ENCODE measurements at regions not wholly inside any gene's neighbourhood (a gene's known extent, or its start where the extent isn't known, plus 50 kb on each side); places are given as distances from the start of the nearest gene placed in this dataset.

DNA sequence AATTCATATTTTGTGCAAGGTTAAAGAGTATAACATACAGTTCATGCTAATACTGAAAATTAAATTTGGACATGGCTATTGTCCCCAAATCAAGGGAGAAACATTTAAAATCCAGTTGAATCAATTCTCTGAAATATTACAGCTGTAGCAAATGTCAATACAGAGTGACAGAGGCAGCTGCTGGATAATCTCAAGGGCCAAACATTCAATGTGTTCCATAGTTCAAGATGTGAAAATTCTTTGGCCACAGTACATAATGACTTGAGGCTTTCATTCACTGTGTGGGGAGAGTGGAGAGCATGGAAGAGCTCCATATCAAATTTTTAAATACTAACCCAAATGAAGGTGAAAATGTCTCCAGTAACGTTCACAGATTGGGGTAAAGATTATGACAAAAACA is 1192.8 kb upstream of the CADM2 start:
- no peak for DNase-seq

DNA sequence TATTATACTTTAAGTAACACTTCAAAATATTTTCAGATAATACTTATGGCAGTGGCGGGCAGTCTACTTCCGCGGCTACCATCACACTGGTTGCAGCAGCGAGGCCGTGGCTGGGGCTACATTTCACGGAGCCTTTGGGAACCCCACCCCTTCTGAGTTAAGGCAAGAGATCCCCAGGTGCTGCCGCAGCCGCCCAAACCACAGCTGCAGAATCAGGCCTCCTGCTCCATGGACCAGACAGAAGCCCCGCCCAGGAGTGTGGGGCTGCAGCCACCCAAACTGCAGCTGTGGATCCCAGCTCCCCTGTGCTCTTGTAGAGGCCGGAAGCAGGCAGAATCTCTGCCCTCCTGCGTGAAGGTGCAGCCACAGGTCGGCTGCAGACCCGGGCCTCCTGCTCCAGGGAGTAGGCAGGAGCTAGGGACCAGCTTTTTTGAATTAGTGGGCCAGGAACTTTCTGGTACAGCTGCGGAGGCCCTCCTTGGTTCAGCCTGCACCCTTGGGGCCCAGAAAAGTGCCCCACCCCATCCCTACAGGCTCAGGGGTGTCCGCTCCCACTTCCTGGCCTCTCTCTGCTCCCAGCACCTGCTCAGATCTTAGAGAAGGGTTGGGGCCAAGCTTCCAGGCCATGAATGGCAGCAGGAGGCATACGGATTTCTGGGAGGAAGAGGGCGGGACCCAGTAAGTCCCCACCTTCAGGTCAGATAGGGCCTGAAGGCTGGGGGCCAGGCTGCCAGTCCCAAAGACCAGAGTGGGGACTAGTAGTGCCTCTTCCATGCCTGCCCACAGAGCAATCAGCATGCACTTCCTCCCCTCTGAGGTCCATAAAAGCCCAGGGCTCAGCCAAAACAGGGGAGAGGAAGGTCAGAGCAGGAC is 1188.8 kb upstream of the CADM2 start:
- no peak for DNase-seq

DNA sequence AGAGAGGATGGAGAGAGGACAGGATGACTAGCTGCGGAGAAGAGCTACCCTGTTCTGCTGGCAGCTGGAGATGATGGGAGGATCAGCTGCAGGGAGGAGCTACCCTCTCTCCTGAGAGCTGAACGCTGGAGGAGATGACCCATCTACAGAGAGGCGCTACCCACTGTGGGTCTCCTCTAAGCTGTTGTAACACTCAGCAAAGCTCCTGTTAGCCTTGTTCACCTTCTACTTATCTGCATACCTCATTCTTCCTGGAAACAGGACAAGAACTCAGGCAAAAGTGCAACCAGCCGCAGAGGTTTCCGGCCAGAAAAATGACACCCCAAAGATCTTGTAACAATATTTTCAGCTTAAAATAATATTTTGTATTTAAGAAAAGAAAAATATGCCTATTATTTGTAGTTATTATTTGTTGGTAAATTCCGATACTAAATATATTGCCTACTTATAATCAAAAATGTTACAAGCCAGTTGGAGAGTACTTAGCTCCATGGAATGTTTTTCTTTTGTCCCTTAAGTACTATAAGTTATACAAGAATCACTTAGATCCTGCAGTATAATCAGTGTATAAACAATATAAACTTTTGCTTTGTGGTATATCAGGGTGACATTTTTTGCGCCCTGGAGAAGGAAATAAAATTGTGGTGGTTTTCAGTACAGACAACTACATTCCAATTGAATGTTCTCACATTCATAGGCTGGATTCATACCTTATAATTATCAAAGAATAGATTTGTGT is 1188.0 kb upstream of the CADM2 start:
- no peak for DNase-seq

DNA sequence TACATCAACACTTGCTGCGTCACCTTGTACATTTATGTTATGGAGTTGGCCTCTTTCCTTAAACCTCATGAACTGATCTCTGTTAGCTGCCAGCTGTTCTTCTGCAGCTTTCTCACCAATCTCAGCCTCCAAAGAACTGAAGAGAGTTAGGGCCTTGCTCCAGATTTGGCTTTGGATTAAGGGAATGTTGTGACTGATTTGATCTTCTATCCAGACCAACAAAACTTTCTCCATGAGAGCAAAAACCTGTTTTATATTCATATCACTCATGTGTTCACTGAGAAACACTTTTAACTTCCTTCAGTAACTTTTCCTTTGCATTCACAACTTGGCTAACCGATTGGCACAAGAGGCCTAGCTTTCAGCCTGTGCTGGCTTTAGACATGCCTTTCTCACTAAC is 1156.0 kb upstream of the CADM2 start:
- DNase-seq, result no peak

DNA sequence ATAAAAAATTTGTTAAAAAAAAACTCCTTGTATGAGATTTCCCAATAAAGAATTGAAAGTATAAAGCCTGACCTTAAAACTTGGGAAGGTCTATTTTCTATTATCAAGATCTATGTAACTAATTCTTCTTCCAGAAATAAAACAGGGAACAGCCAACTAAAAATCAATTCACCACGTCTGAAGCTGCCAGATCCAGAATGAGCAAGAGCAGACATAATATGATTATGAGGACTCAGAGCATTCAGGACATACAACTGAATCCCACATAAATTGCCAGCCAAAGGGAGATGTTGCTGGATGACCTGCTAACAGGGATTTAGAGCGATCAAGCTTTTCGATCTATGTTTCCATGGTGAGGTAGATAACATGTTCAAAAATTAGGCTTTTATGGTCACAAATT is 1151.3 kb upstream of the CADM2 start:
- DNase-seq, result no peak

DNA sequence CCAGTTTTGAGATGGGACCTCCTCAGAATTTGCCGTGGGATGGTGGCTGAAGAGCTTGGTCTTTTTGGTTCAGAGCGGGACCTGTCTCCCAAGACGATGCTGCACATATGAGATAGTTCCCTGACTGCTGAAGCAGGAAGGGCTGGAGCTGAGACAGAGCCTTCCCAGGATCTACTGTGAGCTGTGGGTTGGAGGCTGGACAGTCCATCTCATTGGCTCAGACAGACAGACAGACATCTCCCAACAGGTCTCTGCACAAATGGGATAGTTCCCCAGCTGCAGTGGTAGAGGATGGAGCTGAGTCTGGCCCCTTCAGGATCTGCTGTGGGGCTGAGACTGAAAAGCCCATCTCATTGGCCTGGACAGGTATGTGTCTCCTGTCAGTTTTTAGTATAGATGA is 1145.6 kb upstream of the CADM2 start:
- DNase-seq, result no peak

DNA sequence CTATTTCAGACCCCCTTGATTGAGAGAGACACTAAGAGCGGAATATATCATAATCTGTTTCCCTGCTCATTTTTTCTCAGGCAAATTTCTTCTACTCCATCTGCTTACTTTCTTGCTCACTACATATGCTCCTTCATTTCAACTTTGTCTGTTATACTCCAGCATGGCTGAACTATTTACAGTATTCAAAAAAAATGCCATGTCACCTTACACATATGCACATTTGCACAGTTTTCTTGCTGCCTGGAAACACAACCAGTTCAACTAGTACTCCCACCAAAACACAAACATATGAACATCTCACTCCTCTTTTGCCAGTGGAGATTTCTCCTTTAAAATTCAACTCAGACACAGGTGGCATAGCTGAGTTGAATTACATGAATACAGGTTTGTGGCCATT is 1142.1 kb upstream of the CADM2 start:
- no peak for DNase-seq

DNA sequence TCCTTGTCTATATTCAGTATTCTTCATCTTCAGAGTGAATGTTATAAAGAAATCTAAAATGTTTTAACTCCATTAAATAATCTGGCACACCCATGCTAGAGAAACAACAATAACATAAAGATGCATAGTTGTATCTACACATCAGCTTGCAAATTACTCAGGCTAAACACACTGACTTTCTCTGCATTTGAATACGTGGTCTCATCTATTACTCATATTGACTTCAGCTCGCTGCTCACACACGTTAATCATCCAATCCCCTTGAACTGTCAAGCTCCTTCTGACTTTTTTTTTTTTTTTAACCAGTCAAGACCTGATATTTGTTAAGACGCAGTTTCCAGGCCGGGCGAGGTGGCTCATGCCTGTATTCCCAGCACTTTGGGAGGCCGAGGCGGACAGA is 1137.3 kb upstream of the CADM2 start:
- no peak for DNase-seq

DNA sequence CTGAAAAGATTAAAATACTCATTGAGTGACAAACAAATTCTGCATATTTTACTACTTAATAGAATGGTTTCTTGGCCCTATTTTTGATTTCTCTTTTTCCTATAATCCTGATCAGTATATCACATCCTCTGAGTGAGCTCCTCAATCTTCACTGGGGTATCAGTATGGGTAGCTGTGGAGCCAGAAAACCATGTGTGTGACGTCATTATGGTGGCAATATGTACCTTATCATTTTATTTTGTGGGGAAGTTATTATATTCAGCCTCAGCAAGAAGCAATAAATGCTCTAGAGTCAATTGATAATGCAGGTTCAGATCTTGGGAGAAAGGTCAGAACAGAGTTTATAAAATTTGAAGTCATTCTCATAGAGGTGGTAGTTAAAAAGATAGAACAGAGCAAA is 1135.7 kb upstream of the CADM2 start:
- no peak for DNase-seq

DNA sequence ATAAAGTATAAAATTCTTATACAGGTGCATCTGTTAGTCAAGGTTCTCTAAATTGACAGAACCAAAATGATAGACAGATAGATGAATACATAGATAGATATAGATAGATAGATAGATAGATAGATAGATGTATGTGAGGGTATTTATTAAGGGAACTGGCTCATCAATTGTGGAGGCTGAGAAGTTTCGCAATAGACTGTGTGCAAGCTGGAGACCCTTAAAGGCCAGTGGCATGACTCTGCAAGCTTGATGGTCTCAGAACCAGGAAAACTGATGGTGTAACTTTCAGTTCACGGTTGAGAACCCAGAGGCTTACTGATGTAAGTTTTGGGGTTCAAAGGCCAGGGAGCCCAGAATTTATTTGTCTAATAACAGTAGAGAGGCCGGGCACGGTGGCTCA is 1123.7 kb upstream of the CADM2 start:
- no peak for DNase-seq

DNA sequence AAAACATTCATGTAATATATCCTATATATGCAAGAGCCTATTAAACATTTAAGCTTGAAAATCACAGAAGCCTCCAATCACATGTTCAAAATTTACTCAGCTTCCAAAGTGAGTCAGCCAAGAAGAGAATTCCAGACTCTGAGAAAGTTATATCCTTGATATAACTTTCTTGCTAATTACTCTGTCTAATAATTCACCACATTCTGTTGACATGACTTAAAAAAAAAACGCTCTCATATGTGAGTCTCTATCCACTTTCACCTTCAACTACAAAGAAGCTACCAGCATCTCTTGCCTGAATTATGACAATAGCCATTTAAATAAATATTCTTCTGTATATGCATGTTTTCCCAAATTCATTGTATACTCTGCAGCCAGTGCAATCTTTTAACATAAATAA is 1116.3 kb upstream of the CADM2 start:
- DNase-seq, result no peak

DNA sequence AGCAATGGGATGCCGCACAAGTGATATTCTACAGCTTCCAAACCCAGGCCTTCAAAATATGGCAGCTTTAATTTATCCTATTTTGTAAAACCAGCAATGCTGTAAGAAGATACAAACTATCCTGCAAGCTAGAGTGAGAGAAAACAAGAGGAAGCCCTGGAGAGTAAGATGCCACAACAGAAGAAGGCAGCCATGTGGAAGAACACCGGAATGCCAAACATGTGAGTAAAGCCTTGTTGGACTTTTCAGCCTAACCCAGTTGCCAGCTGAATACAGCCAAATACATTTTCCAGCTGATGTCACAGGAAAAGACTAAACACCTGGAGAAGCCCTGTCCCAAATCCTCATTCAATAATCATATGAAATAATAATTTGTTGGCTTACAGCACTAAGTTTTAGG is 1115.1 kb upstream of the CADM2 start:
- no peak for DNase-seq

DNA sequence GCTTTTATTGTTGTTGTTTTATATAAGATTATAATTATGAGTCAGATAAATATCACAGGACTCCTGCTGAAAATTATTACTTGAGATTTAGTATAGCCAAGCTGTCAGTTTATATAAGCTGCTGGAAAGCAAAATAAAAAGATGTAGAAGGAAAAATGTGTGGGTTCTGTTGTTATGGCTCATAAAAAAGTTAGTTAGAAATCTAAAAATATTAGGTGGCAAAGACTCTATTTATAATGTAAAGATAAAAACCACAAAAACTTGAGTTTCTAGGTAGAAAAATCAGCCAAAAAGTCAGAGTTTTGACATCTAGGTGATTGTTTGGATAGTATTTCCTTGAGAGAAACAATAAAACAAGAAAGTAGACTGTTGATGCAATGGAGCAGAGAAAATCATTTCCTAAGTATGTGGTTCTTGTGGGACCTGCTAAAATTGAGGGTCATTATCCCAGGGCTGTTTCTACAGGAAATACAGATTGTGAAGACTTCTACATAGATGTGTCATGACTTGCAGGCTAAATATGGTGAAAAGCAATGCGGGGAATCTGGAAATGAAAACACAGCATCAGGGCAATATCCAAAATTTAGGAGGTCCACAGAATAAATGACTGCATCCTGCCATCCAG is 1109.6 kb upstream of the CADM2 start:
- no peak for DNase-seq

DNA sequence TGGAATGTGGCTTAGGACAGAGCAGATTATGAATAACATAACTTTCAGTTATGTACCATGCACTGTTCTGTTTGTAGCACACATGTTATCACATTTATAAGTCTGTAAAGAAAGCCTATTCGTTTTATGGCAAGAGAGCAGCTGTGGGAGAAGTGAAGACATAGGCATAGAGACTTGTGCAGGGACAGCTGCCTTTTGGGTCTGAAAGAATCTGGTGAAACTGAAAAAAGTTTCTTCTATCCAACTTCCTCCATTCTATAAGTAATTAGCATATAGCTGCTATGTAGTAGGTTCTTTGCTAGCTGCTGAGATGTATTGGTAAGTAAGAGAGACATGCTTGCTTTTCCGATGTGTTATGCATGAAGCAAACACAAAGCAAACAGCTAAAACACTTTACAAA is 1095.4 kb upstream of the CADM2 start:
- no peak for DNase-seq

DNA sequence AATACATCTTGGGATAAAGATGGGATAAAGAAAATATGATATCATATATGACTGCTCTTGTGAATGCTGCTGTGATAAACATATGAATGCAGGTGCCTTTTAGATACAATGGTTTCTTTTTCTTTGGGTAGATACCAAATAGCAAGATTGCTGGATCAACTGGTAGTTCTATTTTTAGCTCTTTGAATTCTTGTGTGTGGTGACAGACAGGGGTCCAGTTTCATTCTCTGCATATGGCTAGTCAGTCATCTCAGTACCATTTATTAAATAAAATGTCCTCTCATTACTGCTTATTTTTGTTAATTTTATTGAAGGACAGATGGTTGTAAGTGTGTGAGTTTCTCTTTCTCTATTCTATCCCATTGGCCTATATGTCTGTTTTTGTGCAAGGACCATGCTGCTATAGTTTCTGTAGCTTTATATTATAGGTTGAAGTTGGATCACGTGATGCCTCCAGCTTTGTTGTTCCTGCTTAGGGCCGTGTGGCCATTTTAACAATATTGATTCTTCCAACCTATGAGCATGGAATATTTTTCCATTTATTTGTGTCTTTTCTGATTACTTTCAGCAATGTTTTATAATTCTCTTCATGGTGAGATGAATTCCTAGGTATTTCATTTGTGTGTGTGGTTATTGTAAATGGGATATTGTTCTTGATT is 1089.8 kb upstream of the CADM2 start:
- no peak for DNase-seq

DNA sequence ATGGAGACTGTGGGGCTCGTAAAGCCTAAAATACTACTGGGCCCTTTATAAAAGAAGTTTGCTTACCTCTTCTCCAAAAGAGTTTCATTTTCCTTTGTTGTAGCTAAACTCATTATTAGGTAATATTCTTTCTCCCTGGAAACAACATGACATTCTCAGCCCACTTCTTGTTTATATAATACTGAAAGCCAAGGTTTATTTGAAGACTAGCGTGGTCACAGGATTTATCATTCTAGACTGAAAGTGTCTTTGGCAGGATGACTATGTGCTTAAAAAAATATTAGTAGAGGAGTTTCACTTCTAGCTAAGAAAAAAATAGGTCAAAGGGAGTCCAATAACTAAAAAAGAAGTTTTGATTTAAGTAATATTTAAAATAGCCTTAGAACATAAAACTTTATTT is 1085.2 kb upstream of the CADM2 start:
- DNase-seq, result no peak

DNA sequence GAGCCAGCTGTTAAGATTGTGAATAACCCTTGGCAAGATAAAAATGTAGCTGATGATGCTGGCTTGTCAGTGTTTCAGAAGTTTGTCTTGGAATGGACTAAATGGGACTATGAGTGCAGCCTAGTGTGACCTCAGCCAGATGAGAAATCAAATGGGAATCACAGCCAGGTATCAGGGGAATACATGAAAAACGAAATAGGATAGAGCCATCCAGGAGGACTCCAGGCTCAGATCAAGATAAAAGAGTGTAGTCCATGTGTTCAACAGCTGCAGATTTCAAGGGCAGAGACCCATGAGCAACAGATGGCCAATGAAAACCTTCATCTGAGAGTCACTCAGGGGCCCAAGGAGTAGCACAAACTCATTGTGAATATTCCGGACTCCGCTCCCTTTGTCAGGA is 1080.9 kb upstream of the CADM2 start:
- DNase-seq, result no peak

DNA sequence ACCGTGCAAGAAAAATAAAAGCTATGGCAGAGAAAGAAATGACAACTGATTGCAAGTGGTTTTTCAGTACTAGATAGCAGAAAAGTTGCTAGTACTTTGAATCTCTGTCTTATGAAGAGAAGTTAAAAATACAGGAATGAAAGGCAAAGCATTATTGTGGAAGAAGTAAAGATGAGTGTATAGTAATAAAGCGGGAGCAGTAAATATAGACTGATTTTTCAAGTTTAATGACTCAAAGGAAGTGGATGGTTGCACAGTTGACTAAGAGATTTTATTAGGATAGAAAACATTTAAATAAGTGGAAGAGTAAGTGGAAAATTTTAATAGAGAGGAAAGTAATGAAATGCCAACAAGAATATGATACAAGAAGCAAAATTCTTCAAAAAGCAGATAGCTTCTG is 1076.1 kb upstream of the CADM2 start:
- no peak for DNase-seq

DNA sequence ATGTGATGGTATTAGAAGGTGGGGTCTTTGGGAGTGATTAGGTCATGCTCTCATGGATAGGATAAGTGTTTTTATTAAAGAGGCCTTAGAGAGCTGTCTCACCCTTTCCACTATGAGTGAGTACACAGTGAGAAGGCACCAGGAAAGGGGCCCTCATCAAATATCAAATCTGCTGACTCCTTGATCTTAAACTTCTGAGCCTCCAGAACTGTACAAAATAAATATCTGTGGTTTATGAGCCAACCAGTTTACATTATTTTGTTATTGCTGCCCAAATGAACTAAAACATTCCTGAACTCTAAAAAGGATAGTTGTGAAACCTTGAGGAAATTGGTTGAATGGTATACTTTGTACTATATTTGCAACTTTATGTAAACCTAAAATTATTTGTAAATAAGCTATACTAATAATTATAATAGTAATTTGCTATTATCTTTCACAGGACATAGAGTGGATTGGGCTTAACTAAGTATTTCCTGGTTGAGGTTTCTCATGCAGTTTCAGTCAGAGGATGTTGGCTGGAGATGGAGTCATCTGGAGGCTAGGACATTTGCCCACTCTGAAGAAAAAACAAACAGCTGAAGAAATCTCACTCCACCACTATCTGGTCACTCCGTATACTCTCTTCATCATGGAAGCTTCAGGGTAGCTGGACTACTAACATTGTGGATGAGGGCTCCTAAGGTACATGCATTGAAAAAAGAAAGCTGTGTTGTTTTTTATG is 1068.6 kb upstream of the CADM2 start:
- DNase-seq, result no peak

DNA sequence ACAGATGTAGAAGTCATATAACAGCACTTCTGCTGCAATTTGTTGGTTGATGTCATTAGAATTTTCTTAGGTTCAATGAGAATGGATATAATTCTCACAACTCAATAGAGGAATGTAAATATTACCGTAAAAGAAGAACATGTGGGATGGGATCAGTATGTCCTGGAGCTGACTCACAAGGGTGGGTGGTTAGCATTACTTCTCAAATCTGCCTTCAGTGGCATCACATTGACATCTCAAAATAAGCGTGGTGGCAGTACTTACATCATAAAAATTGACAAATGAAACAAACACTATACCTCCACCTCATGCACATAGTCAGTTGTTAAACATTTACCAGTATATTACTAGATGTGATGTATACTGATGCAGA is 1068.0 kb upstream of the CADM2 start:
- DNase-seq, result no peak

DNA sequence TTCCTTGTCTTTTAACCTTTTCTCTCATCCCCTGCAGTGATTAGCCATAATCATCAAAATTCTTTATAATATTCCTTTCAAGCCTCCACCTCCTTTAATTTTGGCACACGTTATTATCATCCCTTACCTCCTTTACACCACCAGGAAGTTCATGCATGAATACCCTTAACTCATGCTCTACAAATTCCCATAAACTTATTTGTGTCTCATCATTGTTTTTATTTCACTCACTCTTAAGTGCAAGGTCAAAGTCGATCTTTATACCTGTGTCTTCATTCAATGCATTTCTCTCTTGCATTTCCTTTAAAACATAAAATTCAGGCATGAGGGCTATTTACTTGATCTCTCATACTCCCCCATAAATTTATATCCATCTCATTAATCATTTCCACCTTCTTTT is 1064.6 kb upstream of the CADM2 start:
- DNase-seq, result no peak

DNA sequence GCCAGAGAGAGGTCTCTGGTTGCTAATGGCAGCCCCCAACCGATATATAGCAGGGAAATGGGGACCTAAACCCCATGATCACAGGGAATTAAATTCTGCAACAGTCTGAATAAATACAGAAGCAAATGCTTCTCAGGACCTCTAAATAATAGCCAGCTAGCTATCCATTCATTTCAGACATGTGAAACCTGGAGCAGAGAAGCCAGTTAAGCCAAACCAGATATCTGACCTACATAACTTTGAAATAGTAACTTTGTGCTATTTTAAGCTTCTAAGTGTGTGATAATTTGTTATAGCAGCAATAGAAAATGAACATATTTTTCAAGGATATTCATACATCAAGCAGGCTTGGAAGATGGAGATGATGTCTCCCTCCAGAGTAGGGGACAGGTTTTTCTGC is 1062.9 kb upstream of the CADM2 start:
- DNase-seq, result no peak
